Fibroblast of skin of left quadriceps (primary cell): ENCODE measurements at regions not wholly inside any gene's neighbourhood (a gene's known extent, or its start where the extent isn't known, plus 50 kb on each side); places are given as distances from the start of the nearest gene placed in this dataset.

ENCODE experiments used
- DNase-seq, 2 experiments: peaks; one replicate each; pipeline ENCODE4 v3.0.0-alpha.2; 2013; ENCODE audit warnings: low read depth in 2 of 2

GRCh38 chr14:99347561-99347960, 75.6 kb upstream of the BCL11B start:
- no peak for DNase-seq

GRCh38 chr14:99346470-99347080, 74.6 kb upstream of the BCL11B start:
- DNase-seq: no peak

GRCh38 chr14:99345472-99345871, 73.5 kb upstream of the BCL11B start:
- no peak for DNase-seq

- no peak for DNase-seq
These were observed 72.2 kb upstream of the BCL11B start for GRCh38 chr14:99344051-99344758.

GRCh38 chr14:99342906-99343305, 70.9 kb upstream of the BCL11B start:
- DNase-seq: no peak

GRCh38 chr14:99342204-99342603, 70.2 kb upstream of the BCL11B start:
- DNase-seq: no peak

- DNase-seq: no peak
These were observed 67.6 kb upstream of the BCL11B start for GRCh38 chr14:99339551-99339950.

- no peak for DNase-seq
These were observed 66.3 kb upstream of the BCL11B start for GRCh38 chr14:99338313-99338712.

- no peak for DNase-seq
These were observed 62.0 kb upstream of the BCL11B start for GRCh38 chr14:99333841-99334635.

GRCh38 chr14:99333214-99333613, 61.2 kb upstream of the BCL11B start:
- DNase-seq: no peak

- no peak for DNase-seq
These were observed 59.8 kb upstream of the BCL11B start for GRCh38 chr14:99331811-99332210.

- no peak for DNase-seq
These were observed 58.6 kb upstream of the BCL11B start for GRCh38 chr14:99330316-99331240.

GRCh38 chr14:99329711-99330315, 57.8 kb upstream of the BCL11B start:
- DNase-seq: no peak

- DNase-seq: peak in 1 of 2 experiments; percentile 5
These were observed 55.7 kb upstream of the BCL11B start for GRCh38 chr14:99327458-99328250.

- DNase-seq: no peak
These were observed 55.1 kb upstream of the BCL11B start for GRCh38 chr14:99327050-99327449.

- no peak for DNase-seq
These were observed 54.2 kb upstream of the BCL11B start for GRCh38 chr14:99326041-99326710.

- DNase-seq: no peak
These were observed 53.6 kb upstream of the BCL11B start for GRCh38 chr14:99325591-99325990.

- no peak for DNase-seq
These were observed 53.0 kb upstream of the BCL11B start for GRCh38 chr14:99325016-99325415.

- no peak for DNase-seq
These were observed 52.3 kb upstream of the BCL11B start for GRCh38 chr14:99324291-99324690.

- DNase-seq: no peak
These were observed 51.7 kb upstream of the BCL11B start for GRCh38 chr14:99323603-99324185.
